OCI-LY7 (cell line): ENCODE measurements at regions not wholly inside any gene's neighbourhood (a gene's known extent, or its start where the extent isn't known, plus 50 kb on each side); places are given as distances from the start of the nearest gene placed in this dataset.

Source experiments
- BruUV-seq: library from RNA; stranded (reverse); fragments of 400-500 nt; replicated peaks from 2 replicates; lab custom pipeline; 2021; lab: Mats Ljungman, UMichigan
- CTCF ChIA-PET: fragments of 300-600 bp; sonication (Branson Sonifier 250); formaldehyde crosslinking; loops from one replicate; lab custom pipeline; 2022; ENCODE audit warnings: antibody characterized with exemption; ENCODE audit not compliant: unreplicated experiment; lab: Charles Lee
- POLR2A ChIA-PET: fragments of 300-600 bp; sonication (Branson Sonifier 250); formaldehyde crosslinking; loops from one replicate; lab custom pipeline; 2022; ENCODE audit warnings: antibody characterized with exemption; lab: Charles Lee
- DNase-seq: peaks from one replicate; pipeline ENCODE4 v3.0.0-alpha.2; 2015; ENCODE audit warnings: low spot score
- H2AFZ ChIP-seq: fragments of 200-600 bp; sonication (generic), shearing (Covaris generic); 2 replicates; pipeline ENCODE4 v1.6.1; 2014; ENCODE audit warnings: mild to moderate bottlenecking, antibody characterized with exemption, low read length, moderate library complexity
- H3K27ac ChIP-seq: fragments of 200-600 bp; sonication (generic); 2 replicates; pipeline ENCODE4 v1.5.1; 2014; ENCODE audit warnings: mixed run types, low read depth, mild to moderate bottlenecking, moderate library complexity, low read length, inconsistent platforms; ENCODE audit not compliant: poor library complexity, severe bottlenecking
- H3K36me3 ChIP-seq: fragments of 200-600 bp; sonication (generic); 2 replicates; pipeline ENCODE4 v1.6.1; 2014; ENCODE audit warnings: mild to moderate bottlenecking, antibody characterized with exemption, low read length, moderate library complexity, mixed read lengths; ENCODE audit not compliant: insufficient read depth
- H3K4me1 ChIP-seq: fragments of 200-600 bp; sonication (generic); 2 replicates; pipeline ENCODE4 v1.5.1; 2014; ENCODE audit warnings: mild to moderate bottlenecking, low read length; ENCODE audit not compliant: insufficient read depth, poor library complexity, severe bottlenecking
- H3K4me2 ChIP-seq: fragments of 200-600 bp; sonication (generic); 2 replicates; pipeline ENCODE4 v1.6.1; 2014; ENCODE audit warnings: mild to moderate bottlenecking, low read length
- H3K4me3 ChIP-seq: fragments of 200-600 bp; sonication (generic); 2 replicates; pipeline ENCODE4 v1.5.1; 2014; ENCODE audit warnings: mild to moderate bottlenecking, low read depth, low read length; ENCODE audit not compliant: poor library complexity, severe bottlenecking
- H3K79me2 ChIP-seq: fragments of 200-600 bp; sonication (generic); 2 replicates; pipeline ENCODE4 v1.6.1; 2016; ENCODE audit warnings: low read depth, mild to moderate bottlenecking, low read length, moderate library complexity, mixed read lengths; ENCODE audit not compliant: insufficient read depth
- H3K9me2 ChIP-seq: fragments of 200-600 bp; sonication (generic); 2 replicates; pipeline ENCODE4 v1.6.1; 2016; ENCODE audit warnings: mild to moderate bottlenecking, low read length, mixed read lengths; ENCODE audit not compliant: insufficient read depth
- H3K9me3 ChIP-seq: fragments of 200-600 bp; sonication (generic); 2 replicates; pipeline ENCODE4 v1.6.1; 2014; ENCODE audit warnings: mild to moderate bottlenecking, mixed run types, low read length, mixed read lengths
- H4K20me1 ChIP-seq: fragments of 200-600 bp; sonication (generic); 2 replicates; pipeline ENCODE4 v1.6.1; 2014; ENCODE audit warnings: mild to moderate bottlenecking, antibody characterized with exemption, low read length, moderate library complexity, mixed read lengths; ENCODE audit not compliant: insufficient read depth
- CTCF ChIP-seq: fragments of 200-600 bp; sonication (generic); conservative IDR thresholded peaks from 2 replicates; pipeline ENCODE4 v1.5.1; 2014; ENCODE audit warnings: mild to moderate bottlenecking, antibody characterized with exemption, low read length, moderate library complexity, mixed read lengths
- EZH2phosphoT487 ChIP-seq: fragments of 200-600 bp; sonication (generic); IDR thresholded peaks from 2 replicates; pipeline ENCODE4 v1.6.1; 2018; ENCODE audit warnings: low read depth, borderline replicate concordance, mild to moderate bottlenecking, mixed run types, antibody characterized with exemption, low read length, moderate library complexity, mixed read lengths
- intact Hi-C: fragments of 100-400 bp; cut with micrococcal nuclease; formaldehyde crosslinking; loops from one replicate; pipeline ENCODE4 v1.10.0; 2022; ENCODE audit not compliant: unreplicated experiment

GRCh38 chr3:107077391-107077790, 299.8 kb upstream of the CCDC54 start:
- DNase-seq: no peak
- Histone ChIP-seq H3K36me3 (no peaks in the 10 kb centered on the region), H3K4me1 (no peaks in the 10 kb centered on the region), H3K4me3 (no peak overlapping the region), H3K79me2 (no peaks in the 10 kb centered on the region), H3K27ac (no peak overlapping the region), H3K9me3 (no peaks in the 10 kb centered on the region), H3K4me2 (no peak overlapping the region), H4K20me1 (no peaks in the 10 kb centered on the region), H3K9me2 (no peaks in the 10 kb centered on the region), H2AFZ (no peak overlapping the region)
- TF ChIP-seq EZH2phosphoT487: no peak
- TF ChIP-seq CTCF: no peak
- POLR2A ChIA-PET: interaction anchor here (1.5 kb wide), 1 partner anchor 9 kb away, joined by 3 read pairs; no protein-coding TSS in a partner anchor
- intact Hi-C loops: no loop called here
- no TSS peak for BruUV-seq
- CTCF ChIA-PET: no interaction called here

GRCh38 chr3:107082527-107082926, 294.7 kb upstream of the CCDC54 start:
- BruUV-seq: no TSS peak

More at GRCh38 chr3:107082527-107082926, 294.7 kb upstream of the CCDC54 start:
- Histone ChIP-seq H3K9me2 (no peaks in the 10 kb centered on the region), H3K4me2 (no peak overlapping the region), H3K4me3 (no peak overlapping the region), H3K9me3 (no peaks in the 10 kb centered on the region), H3K79me2 (no peaks in the 10 kb centered on the region), H3K27ac (no peak overlapping the region), H4K20me1 (no peaks in the 10 kb centered on the region), H3K36me3 (no peaks in the 10 kb centered on the region), H3K4me1 (no peaks in the 10 kb centered on the region), H2AFZ (no peak overlapping the region)
- DNase-seq: no peak
- ChIA-PET CTCF (no interaction called here), POLR2A (interaction anchor here (0.9 to 1.3 kb wide), 2 partner anchors 17 to 626 kb away, joined by 3 read pairs; no protein-coding TSS in a partner anchor)
- TF ChIP-seq EZH2phosphoT487 (no peak), CTCF (no peak)
- intact Hi-C loops: no loop called here
